ENCODE measurements at regions not wholly inside any gene's neighbourhood (a gene's known extent, or its start where the extent isn't known, plus 50 kb on each side); places are given as distances from the start of the nearest gene placed in this dataset.

GRCh38 chr2:106631281-106631680 is 144.1 kb downstream of the CD8B2 start:
- DNase-seq = no peak

DNA sequence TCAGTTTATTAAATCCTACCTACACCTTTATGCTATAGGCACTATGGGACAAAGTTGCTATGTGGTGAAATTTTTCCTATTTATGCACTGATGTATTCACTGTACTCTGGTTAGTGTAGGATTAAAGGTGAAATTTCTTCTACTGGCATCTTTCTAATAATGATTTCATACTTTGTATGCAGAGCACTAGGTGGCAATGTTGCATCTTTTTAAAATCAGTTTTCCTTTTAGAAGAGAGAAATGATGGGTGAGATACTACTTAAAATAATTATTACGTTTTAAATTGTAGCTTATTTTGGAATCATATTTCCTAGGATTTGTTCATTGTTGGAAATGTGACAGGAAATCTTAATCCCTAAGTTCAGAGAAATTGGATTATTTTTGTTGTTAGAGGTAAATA is 150.9 kb downstream of the CD8B2 start:
- no peak for DNase-seq

DNA sequence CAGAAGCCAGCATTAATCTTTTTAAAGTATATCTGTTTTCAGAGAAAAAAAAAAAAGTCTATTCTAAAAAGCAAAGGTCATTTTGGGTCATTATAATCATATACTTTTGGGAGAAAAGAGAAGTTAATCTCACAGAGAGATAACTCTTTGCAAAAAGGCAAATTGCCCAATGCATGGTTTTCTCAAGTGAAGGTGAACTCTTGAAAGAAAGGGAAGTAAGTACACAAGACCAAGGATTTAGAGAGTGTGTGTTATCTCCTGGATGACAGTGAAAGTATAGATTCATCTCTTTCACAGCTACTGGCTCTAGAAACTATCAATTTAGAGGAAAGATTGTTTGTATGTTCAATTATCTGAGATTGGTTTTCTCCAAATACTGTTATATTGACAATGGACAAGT is 151.4 kb downstream of the CD8B2 start:
- no peak for DNase-seq

GRCh38 chr2:106642679-106643078 is 155.5 kb downstream of the CD8B2 start:
- DNase-seq = no peak

DNA sequence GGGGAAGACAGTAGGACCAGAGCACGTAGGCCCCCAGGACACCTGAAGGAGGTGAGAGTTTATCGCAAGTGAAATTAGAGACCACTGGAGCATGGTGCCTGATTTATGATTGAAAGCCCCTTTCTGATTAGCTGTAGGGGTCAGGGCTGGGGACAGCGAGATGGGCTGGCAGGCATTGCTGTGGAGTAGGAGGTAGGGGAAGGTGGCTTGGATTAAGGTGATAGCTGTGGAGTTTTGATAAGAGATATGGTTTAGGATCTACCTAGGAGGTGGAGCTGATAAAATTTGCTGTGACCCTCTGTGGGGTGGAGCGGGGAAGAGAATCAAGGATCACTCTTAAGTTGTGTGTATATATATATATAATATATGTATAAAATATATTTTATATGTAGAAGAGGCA is 157.5 kb downstream of the CD8B2 start:
- no peak for DNase-seq

DNA sequence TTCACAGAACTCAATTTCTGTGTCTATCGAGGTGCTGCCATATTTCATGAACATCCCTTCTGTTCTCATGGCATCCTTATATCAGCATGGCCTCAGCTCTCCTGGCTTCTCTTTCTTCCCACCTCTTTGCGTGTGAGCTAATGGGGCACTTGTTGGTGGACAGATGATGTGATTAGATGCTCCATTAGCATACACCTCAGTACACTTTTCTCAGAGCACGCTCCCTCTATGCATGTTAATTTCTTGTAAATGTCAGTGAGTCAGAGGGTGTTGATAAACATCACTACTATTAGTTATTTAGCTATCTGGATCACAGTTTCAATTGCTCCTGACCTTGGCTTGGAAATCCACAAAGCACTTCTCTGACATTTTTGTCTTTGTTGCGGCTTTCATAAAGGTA is 159.4 kb downstream of the CD8B2 start:
- no peak for DNase-seq

- no peak for DNase-seq
These were observed 162.1 kb downstream of the CD8B2 start for GRCh38 chr2:106649306-106649705.

- DNase-seq = no peak
These were observed 166.3 kb downstream of the CD8B2 start for GRCh38 chr2:106653465-106653864.

DNA sequence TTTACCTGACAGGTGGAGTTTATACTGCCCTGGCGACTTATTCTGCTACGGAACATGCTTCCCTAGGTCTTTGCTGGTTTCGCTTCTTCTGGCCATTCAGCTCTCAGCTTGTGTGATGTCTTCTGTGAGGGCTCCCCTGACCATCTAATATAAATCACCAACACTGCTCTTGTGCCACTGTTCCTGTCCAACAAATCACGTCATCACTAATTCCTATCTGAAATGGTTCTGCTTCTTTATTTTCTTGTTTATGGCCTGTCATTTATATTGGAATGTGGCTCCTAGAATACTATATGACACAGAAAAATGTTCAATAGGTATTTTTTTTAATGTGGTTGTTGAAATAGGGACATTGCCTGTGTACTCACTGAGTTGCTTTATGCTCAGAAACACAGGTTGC is 171.5 kb downstream of the CD8B2 start:
- no peak for DNase-seq

- no peak for DNase-seq
These were observed 177.5 kb downstream of the CD8B2 start for GRCh38 chr2:106664669-106665068.

DNA sequence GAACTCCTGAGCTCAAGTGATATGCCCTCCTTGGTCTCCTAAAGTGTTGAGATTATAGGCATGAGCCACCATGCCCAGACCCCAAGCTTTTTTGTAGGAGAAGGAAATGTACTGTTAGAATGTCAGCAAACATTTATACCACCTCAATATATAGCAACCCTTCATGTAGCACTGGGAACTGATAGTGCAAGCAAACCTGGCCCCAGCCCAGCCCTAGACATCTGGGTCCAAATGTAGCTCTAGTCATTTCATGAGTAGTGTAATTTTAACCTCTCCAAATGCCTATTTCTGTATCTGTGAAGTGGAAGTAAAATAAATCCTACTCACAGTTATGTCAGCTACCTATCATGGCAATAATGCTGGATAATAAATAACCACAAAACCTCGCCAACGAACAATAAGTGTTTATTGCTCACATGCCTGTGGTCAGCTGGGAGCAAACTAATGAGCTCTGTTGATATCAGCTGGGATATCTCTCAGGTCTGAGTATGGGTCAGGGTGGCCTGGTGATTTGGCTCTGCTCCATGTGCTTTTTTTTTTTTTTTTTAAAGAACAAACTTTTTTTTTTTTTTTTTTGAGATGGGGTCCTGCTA is 180.4 kb downstream of the CD8B2 start:
- DNase-seq = no peak

- no peak for DNase-seq
These were observed 198.2 kb downstream of the CD8B2 start for GRCh38 chr2:106685180-106685897.

DNA sequence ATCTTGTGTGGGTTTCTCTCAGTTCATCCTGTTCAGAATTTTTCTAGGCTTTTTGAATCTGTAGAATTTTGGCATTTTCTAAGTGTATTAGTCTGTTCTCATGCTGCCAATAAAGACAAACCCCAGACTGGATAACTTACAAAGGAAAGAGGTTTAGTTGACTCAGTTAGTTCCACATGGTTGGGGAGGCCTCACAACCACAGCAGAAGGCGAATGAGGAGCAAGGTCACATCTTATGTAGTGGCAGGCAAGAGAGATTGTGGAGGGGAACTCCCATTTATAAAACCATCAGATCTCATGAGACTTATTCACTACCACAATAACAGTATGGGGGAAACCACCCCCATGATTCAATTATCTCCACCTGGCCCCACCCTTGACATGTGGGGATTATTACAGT is 199.2 kb downstream of the ST6GAL2 start:
- DNase-seq = no peak

- DNase-seq = no peak
These were observed 190.9 kb downstream of the ST6GAL2 start for GRCh38 chr2:106694964-106695470.

GRCh38 chr2:106695919-106696318 is 190.0 kb downstream of the ST6GAL2 start:
- no peak for DNase-seq

DNA sequence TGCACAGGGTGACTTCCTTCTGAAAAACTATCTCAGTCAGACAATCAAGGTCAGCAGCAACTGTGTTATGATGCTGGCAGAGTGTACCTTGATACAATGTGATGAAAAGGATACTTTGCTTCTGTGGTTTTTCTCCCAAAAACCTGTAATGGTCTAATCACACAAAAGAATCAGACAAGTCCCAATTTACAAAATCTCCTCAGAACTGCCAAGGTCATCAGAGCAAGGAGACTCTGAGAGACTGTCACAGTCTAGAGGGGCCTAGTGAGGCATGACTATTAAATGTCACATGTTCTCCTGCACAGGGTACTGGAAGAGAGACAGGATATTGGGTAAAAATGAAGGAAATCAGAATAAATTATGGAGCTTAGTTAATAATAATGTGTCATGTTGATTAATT is 185.4 kb downstream of the ST6GAL2 start:
- DNase-seq = no peak

GRCh38 chr2:106701203-106702022 is 184.6 kb downstream of the ST6GAL2 start:
- DNase-seq = no peak

GRCh38 chr2:106703161-106703560 is 182.8 kb downstream of the ST6GAL2 start:
- no peak for DNase-seq

DNA sequence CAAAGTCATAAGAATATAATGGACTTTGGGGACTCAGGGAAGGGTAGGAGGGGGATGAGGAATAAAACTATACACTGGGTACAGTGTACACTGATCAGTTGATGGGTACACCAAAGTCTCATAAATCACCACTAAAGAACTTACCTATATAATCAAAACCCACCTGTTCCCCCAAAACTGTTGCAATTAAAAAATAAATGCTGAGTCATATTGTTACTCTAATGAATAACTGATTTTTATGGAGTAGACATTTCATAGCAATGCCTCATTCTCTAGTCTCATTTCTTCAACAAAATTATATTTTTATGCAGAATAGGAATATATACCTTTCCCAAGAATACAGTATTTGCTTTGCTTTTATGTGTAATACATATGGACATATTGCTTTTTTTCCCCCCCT is 181.2 kb downstream of the ST6GAL2 start:
- DNase-seq = no peak

DNA sequence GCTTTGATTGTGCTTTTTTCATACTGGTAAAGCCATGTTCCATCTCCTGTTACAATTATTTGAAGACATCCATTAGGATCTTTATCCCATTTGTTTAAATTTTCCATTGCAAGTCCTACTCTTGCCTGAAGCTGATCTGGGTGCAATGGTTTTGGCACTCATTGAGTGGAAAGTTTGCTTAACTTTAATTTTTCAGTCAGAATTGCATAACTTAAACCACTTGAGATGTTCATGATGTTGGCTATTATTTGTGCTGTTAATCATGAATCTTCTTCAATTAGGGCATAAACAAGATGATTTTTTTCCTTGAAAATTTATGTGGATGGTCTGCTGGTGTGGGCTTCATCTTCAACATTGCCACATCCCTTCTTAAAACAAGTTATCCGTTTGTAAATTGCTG is 180.1 kb downstream of the ST6GAL2 start:
- DNase-seq = no peak

DNA sequence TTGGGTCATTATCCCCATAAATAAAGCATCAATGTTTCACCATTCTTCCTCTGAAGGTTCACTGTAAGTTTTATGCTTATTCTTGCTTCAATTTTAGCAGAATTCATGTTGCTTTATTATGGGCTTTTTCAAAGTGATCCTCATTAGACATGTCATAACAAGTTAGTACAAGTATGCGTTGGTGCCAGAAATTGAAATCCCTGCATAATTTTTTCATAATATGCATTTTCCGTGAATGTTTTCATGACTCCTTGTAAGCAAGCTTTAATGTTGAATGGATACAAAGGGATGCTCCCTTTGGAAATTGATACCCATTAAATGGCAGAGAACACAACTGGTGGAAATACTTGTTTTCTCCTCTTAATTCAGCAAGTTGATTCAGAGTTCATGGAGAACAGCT is 179.7 kb downstream of the ST6GAL2 start:
- no peak for DNase-seq

DNA sequence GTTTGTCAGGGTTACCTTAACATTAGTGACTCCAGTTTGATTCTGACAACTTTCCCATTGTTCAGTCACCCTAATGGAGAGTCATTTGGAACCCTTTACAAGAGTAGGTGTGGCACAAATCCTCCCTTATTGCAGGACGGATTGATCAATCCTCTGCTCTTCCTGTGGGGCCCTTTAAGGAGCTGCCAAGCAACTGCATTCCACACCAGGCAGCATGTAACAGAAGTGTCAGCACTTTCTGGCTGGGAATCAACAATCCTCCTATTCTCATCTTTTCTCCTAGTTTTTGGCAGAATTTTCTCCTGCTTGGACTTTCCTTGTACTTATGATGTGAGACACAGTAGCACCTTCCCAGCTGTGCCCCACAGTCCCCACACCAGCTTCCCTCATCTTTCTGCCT is 177.8 kb downstream of the ST6GAL2 start:
- DNase-seq = no peak

DNA sequence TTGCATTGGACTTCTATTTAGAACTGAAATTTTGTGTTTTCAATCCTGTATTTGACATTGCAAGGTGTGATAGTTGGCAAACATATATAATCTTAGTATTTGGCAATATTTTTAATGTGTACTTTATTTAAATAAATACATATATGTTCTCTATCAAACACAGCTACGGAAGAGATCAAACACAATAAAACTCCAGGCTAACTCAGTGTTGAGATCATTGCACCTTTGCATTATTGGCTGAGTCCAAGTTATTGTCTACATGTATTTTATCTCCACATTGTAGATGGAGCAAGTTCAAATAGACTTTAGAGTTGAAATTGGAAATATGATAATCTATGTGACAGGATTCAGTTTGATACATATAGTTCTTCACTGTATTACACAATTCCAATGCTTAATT is 176.7 kb downstream of the ST6GAL2 start:
- DNase-seq = no peak

DNA sequence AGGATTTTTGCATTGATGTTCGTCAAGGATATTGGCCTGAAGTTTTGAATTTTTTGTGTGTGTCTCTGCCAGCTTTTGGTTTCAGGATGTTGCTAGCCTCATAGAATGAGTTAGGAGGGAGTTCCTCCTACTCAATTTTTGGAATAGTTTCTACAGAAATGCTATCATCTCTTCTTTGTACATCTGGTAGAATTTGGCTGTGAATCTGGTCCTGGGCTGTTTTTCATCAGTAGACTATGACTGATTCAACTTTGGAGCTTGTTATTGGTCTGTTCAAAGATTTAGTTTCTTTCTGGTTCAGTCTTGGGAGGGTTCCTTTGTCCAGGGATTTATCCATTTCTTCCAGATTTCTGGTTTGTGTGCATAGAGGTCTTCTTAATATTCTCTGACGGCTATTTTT is 166.7 kb downstream of the ST6GAL2 start:
- no peak for DNase-seq
